Fibroblast of skin of left biceps (primary cell): ENCODE measurements at regions not wholly inside any gene's neighbourhood (a gene's known extent, or its start where the extent isn't known, plus 50 kb on each side); places are given as distances from the start of the nearest gene placed in this dataset.

Experiments
- DNase-seq, 2 experiments: peaks; one replicate each; pipeline ENCODE4 v3.0.0-alpha.2; 2013; ENCODE audit warnings: low read depth in 2 of 2

GRCh38 chr2:23169896-23170295 lies 215.1 kb upstream of the KLHL29 start:
- no peak for DNase-seq

GRCh38 chr2:23171108-23171507 lies 213.9 kb upstream of the KLHL29 start:
- no peak for DNase-seq

DNA sequence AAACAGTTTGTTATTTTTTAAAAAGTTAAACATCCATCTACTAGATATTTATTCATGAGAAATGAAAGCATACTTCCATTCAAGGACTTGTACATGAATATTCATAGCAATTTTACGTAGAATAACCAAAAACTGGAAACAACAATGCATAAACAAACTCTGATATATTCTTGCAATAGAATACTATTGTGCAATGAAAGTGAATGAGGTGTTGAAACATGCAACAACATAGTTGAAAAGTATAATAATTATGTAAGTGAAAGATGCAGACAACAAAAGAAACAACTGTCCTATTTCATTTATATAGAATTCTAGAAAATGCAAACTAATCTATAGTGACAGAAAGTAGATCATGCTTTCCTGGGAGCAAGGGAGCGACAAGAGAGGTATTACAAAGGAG lies 206.6 kb upstream of the KLHL29 start:
- DNase-seq: no peak

DNA sequence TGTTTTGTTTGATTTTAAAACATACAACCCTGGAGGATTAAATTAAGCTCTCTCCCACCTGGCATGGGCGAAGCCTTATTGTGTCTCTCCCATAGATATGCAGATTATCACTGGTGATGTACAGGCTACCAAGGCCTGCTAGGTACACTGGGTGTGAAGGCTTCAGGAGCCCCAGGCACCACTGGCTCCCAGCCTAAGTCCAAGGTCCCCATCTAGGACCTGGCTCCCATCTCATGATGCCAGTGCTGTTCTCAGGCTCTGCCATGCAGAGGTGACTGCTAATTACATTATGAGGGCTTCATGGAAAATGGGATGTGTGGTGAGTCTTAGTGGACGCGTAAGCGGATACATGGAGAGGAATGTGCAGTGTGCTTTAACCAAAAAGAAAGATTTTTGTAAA lies 201.2 kb upstream of the KLHL29 start:
- no peak for DNase-seq

GRCh38 chr2:23198316-23199114 lies 186.5 kb upstream of the KLHL29 start:
- DNase-seq: no peak

- no peak for DNase-seq
Observed at GRCh38 chr2:23199115-23199918, 185.7 kb upstream of the KLHL29 start.

DNA sequence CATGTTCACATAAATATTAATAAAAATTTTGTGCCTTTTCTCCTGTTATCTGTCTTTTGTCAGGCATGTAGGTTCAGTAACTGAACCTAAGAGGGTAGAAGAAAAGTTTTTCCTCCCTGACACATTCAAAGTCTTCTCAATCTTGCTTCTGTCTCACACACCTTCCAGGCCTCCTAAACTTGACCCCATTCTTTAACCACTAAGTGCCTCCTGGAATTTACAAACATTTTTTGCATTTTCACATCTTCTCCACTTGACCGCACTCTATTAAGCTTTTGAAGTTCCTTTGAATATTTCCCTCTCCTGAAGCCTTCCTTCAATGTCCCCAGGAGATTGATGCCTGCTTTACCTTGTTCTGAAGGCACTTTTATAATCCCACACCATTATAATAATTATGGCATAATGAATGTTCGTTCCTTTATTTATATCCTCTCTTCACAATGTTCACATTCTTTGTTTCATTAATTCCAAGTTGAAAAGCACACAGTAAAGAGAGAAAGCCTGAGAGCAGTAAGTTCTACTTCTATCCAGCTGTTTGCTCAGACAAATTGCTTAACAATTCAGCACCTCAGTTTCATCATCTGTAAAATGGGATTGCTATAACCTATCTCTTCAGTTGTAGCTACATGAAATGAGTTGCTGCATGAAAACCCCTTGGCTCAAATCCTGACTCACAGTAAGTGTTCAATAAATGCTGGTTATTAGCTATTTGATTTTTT lies 184.8 kb upstream of the KLHL29 start:
- DNase-seq: no peak

DNA sequence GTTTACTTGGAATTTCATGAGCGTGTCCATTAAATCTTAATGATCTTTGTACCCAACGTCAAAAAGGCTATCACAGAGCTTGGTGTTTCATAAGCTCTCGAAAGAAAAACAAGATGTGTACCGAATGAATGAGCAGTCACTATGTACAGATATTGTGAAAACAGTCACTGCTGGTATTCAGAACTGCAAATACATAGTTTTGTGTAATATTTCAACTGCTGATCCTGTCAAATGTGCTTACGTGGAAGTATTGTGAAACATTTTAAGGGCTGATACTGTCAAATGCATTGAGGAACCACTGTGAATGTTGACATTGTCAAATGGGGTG lies 184.2 kb upstream of the KLHL29 start:
- DNase-seq: no peak

- no peak for DNase-seq
Observed at GRCh38 chr2:23203383-23203782, 181.6 kb upstream of the KLHL29 start.

DNA sequence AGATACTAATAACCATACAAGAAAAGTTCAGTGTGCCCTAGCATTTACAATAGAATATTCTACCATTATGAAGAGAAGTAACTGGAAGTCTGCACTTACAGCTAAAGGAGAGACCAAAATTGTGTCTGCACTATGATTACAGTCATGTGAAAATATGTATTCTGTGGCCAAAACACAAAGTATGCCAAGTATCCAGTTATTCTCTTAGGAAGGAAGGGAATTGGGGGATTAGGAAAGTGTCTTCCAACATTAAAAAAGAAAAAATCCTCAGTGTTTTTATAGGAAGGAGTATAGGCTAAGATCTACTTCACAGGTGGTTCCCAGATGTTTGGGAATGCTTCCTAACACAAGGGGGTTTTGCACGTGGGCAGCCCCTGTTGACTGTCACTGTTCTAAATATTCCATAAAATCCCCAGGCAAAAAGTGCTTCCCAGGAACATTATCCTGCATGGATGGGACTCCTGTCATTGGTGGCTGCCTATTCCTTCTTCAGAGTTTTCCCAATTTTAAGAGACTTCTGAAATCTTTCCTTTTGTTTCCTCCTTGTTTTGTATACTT lies 180.2 kb upstream of the KLHL29 start:
- peak; percentile 13 to 15 for DNase-seq

DNA sequence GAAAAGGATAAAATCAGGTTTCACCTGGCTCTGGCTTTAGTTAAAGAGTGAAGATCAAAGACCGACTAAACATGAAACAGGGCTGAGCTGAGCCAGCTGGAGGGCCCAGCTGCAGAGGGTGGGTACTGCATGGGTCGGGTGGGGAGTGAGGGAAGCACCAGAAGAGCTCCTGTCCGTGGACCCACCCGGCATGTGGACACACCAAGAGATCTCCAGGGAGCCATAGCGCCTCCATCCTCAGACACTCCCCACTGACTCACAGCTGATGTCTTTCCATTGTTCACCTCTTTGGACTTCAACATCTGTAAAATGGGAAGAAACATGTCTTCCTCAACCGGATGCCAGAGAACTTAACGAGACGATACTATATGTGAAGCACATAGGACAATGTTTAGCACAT lies 178.3 kb upstream of the KLHL29 start:
- no peak for DNase-seq

DNA sequence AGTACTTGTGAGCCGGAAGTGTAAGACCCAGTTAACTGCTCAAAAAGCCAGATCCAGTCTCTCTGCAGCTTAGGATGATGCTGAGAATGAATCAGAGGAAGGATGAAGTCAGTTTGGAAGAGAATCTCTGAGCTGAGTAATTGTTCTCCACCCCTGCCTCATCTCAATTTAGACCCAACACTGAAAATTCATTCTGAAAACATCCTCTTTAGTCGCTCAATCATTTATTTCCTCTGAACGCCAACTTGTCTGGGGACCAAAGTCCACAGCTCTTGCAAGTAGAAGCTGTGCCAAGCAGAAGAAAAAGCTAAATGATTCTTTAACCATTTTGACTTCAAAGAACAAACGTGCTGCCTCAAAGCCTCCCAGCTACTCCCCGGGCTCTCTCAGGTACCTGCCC lies 177.1 kb upstream of the KLHL29 start:
- DNase-seq: no peak

DNA sequence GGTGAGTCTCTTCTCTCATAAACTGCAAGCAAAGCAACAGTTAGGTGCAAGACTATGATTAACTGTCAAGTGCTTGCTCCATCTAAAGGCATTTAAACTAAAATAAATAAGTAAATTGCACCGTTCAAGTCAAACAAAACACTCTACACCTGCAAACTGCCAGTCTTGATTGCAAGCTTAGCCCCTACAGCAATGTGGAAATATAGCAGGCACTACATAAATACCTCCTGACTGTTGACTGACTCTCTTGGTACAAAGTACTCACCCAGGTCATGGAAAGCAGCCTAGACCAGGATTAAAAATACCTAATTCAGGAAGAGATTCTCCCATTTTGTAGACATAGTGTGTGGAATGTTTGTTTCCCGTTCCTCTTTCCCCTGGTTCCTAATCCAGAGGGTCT lies 176.6 kb upstream of the KLHL29 start:
- DNase-seq: no peak

- DNase-seq: no peak
Observed at GRCh38 chr2:23209059-23209458, 175.9 kb upstream of the KLHL29 start.

DNA sequence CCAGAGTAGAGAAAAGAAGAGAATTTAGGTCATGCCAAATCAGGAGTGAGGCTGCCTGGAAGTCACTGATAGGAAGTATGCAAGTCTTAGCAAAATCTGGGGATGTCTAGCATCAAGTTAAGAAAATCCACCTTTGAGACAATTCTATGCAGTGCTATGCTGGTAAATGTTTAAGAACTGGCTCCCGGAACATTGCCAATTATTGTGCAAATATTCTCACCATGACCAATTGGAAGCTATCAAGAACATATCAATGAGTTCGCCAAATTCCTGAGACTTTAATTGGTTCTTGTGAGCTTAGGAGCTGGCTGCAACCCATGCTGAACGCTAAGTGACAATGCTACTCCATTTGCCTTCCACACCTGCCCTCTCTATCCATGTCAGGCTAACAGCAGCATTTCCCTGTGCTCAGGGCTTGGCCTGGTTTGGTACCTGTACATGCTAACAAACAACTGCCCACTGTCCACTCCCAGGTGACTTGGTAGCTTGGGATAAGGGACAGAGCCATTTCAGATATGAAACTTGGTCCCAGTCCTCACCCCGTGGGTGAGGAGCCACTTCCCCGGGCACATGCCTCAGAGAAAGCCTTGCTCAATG lies 172.9 kb upstream of the KLHL29 start:
- DNase-seq: no peak

GRCh38 chr2:23213196-23213595 lies 171.8 kb upstream of the KLHL29 start:
- DNase-seq: no peak

DNA sequence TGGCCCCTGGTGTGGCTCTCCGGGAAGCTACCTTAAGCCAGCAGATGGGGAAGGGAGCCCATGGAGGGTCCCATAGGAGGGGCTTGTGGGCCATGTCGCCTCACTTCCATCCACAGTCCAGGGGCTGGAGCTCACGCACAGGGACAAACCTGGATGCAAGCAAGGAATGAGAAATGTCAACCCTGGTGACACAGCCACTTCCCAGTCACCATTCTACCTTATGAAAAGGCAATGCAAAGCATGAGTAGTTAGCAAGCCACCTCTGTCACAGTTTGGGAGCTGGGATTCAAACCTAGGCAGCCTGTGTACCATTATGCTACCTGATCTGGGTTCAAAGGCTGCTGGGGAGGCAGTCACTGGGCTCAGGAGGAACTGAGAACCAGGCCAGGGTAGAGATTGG lies 170.0 kb upstream of the KLHL29 start:
- no peak for DNase-seq

DNA sequence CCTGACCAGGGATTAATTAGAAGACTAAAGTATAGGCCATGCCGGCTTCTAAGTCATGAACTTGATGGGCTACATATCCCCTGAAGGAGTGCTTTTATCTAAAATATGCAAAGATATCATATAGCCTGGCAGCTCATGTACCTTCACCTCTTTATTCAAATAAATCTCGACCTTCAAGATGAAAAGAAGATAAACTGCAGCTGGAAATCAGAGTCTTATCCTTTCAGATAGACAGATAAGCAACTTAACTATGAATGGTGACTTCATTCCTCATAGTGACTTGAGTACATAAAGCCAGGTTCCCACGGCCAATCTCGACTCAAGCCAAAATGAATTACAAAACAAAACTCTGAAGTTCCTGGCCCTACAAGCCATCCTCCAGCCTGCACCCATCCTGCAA lies 165.3 kb upstream of the KLHL29 start:
- DNase-seq: no peak

DNA sequence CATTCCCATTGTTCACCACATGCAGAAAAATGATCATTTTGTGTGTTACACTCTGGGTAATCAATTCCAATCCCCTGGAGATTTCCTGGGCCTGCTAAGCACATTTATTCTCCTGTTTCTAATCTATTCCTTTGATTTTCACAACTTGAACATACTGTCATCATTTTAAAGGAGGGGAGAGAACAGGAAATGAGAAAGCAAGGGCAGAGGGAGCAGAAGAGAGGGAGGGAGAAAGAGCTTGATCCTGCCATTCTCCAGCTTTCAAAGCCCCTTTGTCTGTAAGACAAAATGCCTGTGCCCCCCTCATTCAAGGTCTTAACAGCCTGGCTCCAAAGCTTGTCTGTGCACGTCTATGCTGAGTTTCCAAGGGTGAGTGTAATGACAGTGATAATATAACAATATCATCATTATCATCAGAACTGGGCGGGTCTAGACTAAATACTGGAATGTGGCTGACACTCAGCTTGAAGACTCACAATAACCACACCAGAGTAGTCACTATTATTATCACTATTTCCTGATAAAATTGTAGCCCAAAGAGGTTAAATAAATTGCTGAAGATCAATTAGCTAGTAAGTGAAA lies 164.4 kb upstream of the KLHL29 start:
- DNase-seq: no peak

GRCh38 chr2:23221236-23221635 lies 163.7 kb upstream of the KLHL29 start:
- DNase-seq: no peak

GRCh38 chr2:23221901-23222300 lies 163.1 kb upstream of the KLHL29 start:
- DNase-seq: no peak

GRCh38 chr2:23230885-23231284 lies 154.1 kb upstream of the KLHL29 start:
- no peak for DNase-seq
